ENCODE measurements at regions not wholly inside any gene's neighbourhood (a gene's known extent, or its start where the extent isn't known, plus 50 kb on each side); places are given as distances from the start of the nearest gene placed in this dataset.

GRCh38 chr1:47582891-47583608 is 145.2 kb downstream of the FOXD2 start:
- no peak overlapping the region for H3K27ac Mint-ChIP-seq

DNA sequence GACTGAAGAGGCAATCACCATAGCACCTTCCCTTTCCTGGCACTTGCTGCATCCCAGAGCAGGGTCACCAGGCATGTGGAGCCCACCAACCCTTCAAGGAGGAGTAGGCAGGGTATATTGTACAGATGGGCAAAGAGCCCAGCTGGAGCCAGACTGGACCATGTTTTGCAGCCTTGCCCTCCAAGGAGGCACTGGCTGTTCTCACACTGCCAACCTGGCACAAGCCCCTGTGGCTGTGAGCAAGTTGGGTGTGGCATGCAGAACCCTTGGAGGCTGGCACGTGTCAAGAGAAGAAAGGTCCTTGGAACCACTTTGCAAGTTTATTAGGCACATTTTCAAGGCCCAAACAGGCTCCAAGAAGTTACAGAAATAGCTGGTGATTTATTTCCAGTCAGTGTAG is 146.4 kb downstream of the FOXD2 start:
- POLR2A ChIA-PET, result no interaction called here
- TF ChIP-seq ZBTB21 (CRISPR knock-in tag; IDR thresholded peaks at IDR 0.05; ENCODE audit: borderline replicate concordance), result no peak
- no peak for TF ChIP-seq ZNF263 (CRISPR knock-in tag; IDR thresholded peaks at IDR 0.05; ENCODE audit: low read depth)
- TF ChIP-seq E2F5 (CRISPR knock-in tag; IDR thresholded peaks at IDR 0.05), result no peak
- TF ChIP-seq ELF4 (CRISPR knock-in tag; IDR thresholded peaks at IDR 0.05; ENCODE audit: low read depth), result no peak
- TF ChIP-seq FOXP1 (CRISPR knock-in tag; IDR thresholded peaks at IDR 0.05; ENCODE audit: borderline replicate concordance), result no peak
- no peak for TF ChIP-seq SP1 (CRISPR knock-in tag; conservative IDR thresholded peaks at IDR 0.05)
- no peak for TF ChIP-seq NFE2L1 (CRISPR knock-in tag; IDR thresholded peaks at IDR 0.05)
- DNase-seq (ENCODE audit: low spot score), result no peak
- Mint-ChIP-seq H3K27me3 (ENCODE audit: low read depth) (peaks cover 17% of the 10 kb centered on the region), H3K27ac (no peak overlapping the region), H3K9me3 (no peaks in the 10 kb centered on the region), H3K36me3 (no peaks in the 10 kb centered on the region), H3K4me1 (peaks cover 4% of the 10 kb centered on the region), H3K4me3 (no peak overlapping the region)
- CTCF ChIA-PET, result no interaction called here
- ATAC-seq, result no peak

More at GRCh38 chr1:47582891-47583608, 145.2 kb downstream of the FOXD2 start:
- DNase-seq (ENCODE audit: low spot score) (no peak), ATAC-seq (peak; percentile 51)
- Mint-ChIP-seq H3K27me3 (ENCODE audit: low read depth) (peaks cover 17% of the 10 kb centered on the region), H3K4me3 (no peak overlapping the region), H3K36me3 (no peaks in the 10 kb centered on the region), H3K4me1 (peaks cover 9% of the 10 kb centered on the region), H3K9me3 (no peaks in the 10 kb centered on the region)
- ChIA-PET CTCF (interaction anchor here (0.8 to 1.7 kb wide), 3 partner anchors 13 to 127 kb away, joined by 3 to 4 read pairs (median 3); no protein-coding TSS in a partner anchor), POLR2A (no interaction called here)
- TF ChIP-seq, protein P1, sequence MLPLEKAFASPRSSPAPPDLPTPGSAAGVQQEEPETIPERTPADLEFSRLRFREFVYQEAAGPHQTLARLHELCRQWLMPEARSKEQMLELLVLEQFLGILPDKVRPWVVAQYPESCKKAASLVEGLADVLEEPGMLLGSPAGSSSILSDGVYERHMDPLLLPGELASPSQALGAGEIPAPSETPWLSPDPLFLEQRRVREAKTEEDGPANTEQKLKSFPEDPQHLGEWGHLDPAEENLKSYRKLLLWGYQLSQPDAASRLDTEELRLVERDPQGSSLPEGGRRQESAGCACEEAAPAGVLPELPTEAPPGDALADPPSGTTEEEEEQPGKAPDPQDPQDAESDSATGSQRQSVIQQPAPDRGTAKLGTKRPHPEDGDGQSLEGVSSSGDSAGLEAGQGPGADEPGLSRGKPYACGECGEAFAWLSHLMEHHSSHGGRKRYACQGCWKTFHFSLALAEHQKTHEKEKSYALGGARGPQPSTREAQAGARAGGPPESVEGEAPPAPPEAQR (CRISPR knock-in tag; IDR thresholded peaks at IDR 0.05), result no peak
- TF ChIP-seq ZMAT4 (CRISPR knock-in tag; IDR thresholded peaks at IDR 0.05) (no peak), HMGA2 (CRISPR knock-in tag; IDR thresholded peaks at IDR 0.05) (no peak), ZNF219 (CRISPR knock-in tag; IDR thresholded peaks at IDR 0.05; ENCODE audit: borderline replicate concordance) (no peak), NR1H2 (CRISPR knock-in tag; IDR thresholded peaks at IDR 0.05) (no peak), ESRRA (CRISPR knock-in tag; IDR thresholded peaks at IDR 0.05; ENCODE audit: borderline replicate concordance) (no peak), TEAD1 (CRISPR knock-in tag; IDR thresholded peaks at IDR 0.05) (no peak), ATF1 (CRISPR knock-in tag; IDR thresholded peaks at IDR 0.05) (no peak), PRRX2 (CRISPR knock-in tag; IDR thresholded peaks at IDR 0.05) (no peak)

GRCh38 chr1:47585141-47585902 is 147.5 kb downstream of the FOXD2 start:
- ATAC-seq (no peak), DNase-seq (ENCODE audit: low spot score) (no peak)
- Mint-ChIP-seq H3K27ac (no peak overlapping the region), H3K36me3 (no peaks in the 10 kb centered on the region), H3K4me1 (peaks cover 4% of the 10 kb centered on the region), H3K4me3 (no peak overlapping the region), H3K27me3 (ENCODE audit: low read depth) (peaks cover 17% of the 10 kb centered on the region), H3K9me3 (no peaks in the 10 kb centered on the region)
- TF ChIP-seq MXD4 (CRISPR knock-in tag; IDR thresholded peaks at IDR 0.05; ENCODE audit: borderline replicate concordance) (no peak), NR1H2 (CRISPR knock-in tag; IDR thresholded peaks at IDR 0.05) (no peak), TP53 (CRISPR knock-in tag; IDR thresholded peaks at IDR 0.05) (no peak), ZNF263 (CRISPR knock-in tag; IDR thresholded peaks at IDR 0.05; ENCODE audit: low read depth) (no peak), NR3C1 (CRISPR knock-in tag; conservative IDR thresholded peaks at IDR 0.05; ENCODE audit: low read depth) (no peak), GTF2I (CRISPR knock-in tag; conservative IDR thresholded peaks at IDR 0.05) (no peak), CBFB (CRISPR knock-in tag; IDR thresholded peaks at IDR 0.05; ENCODE audit: low read depth) (no peak), E2F5 (CRISPR knock-in tag; IDR thresholded peaks at IDR 0.05) (no peak), ZNF671 (CRISPR knock-in tag; IDR thresholded peaks at IDR 0.05) (no peak)
- TF ChIP-seq, protein P2, sequence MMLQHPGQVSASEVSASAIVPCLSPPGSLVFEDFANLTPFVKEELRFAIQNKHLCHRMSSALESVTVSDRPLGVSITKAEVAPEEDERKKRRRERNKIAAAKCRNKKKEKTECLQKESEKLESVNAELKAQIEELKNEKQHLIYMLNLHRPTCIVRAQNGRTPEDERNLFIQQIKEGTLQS (CRISPR knock-in tag; conservative IDR thresholded peaks at IDR 0.05), result no peak
- ChIA-PET CTCF (interaction anchor here (0.5 kb wide), 1 partner anchor 145 kb away, joined by 3 read pairs; no protein-coding TSS in a partner anchor), POLR2A (no interaction called here)

All from WTC11 (cell line).